ENCODE measurements at regions not wholly inside any gene's neighbourhood (a gene's known extent, or its start where the extent isn't known, plus 50 kb on each side); places are given as distances from the start of the nearest gene placed in this dataset.

- H3K4me2 ChIP-seq (ENCODE audit: insufficient read depth, low read length): no peak overlapping the region
- H3K36me3 ChIP-seq (ENCODE audit: insufficient read depth, low read length): no peaks in the 10 kb centered on the region
- H3K4me1 ChIP-seq (ENCODE audit: insufficient read depth, low read length): no peaks in the 10 kb centered on the region
- no peaks in the 10 kb centered on the region for H3K79me2 ChIP-seq (ENCODE audit: insufficient read depth, low read length)
- no peak overlapping the region for H3K9ac ChIP-seq (ENCODE audit: low read depth, low read length)
- no peak overlapping the region for H2AFZ ChIP-seq (ENCODE audit: low read depth, low read length)
- no peak overlapping the region for H3K4me3 ChIP-seq (ENCODE audit: low read depth in 1 of 2, low read length in 2 of 2)
- TF ChIP-seq CTCF (IDR thresholded peaks at IDR 0.05; ENCODE audit: borderline replicate concordance, extremely low read depth, low read length, poor library complexity, severe bottlenecking) (no peak), EZH2 (IDR thresholded peaks at IDR 0.05; ENCODE audit: borderline replicate concordance, low read depth, low read length, severe bottlenecking) (no peak)
- DNase-seq (no peak), ATAC-seq (ENCODE audit: insufficient read depth, low read depth) (no peak)
- peaks cover 4% of the 10 kb centered on the region for H3K27me3 ChIP-seq (ENCODE audit: insufficient read depth, low read length, poor library complexity)
- no peaks in the 10 kb centered on the region for H3K9me3 ChIP-seq (ENCODE audit: insufficient read depth, low read length, severe bottlenecking)
- H3K27ac ChIP-seq (ENCODE audit: low read length): no peak overlapping the region
- no peaks in the 10 kb centered on the region for H4K20me1 ChIP-seq (ENCODE audit: insufficient read depth, low read length)
Measured at GRCh38 chr10:33416691-33417090, 82.2 kb upstream of the NRP1 start.

GRCh38 chr10:33416209-33416608 lies 81.7 kb upstream of the NRP1 start:
- Histone ChIP-seq H3K9ac (ENCODE audit: low read depth, low read length) (no peak overlapping the region), H3K4me2 (ENCODE audit: insufficient read depth, low read length) (no peak overlapping the region), H3K4me1 (ENCODE audit: insufficient read depth, low read length) (no peaks in the 10 kb centered on the region), H3K27ac (ENCODE audit: low read length) (no peak overlapping the region), H3K27me3 (ENCODE audit: insufficient read depth, low read length, poor library complexity) (peaks cover 4% of the 10 kb centered on the region), H2AFZ (ENCODE audit: low read depth, low read length) (no peak overlapping the region), H4K20me1 (ENCODE audit: insufficient read depth, low read length) (no peaks in the 10 kb centered on the region), H3K9me3 (ENCODE audit: insufficient read depth, low read length, severe bottlenecking) (no peaks in the 10 kb centered on the region), H3K4me3 (ENCODE audit: low read depth in 1 of 2, low read length in 2 of 2) (no peak overlapping the region), H3K36me3 (ENCODE audit: insufficient read depth, low read length) (no peaks in the 10 kb centered on the region), H3K79me2 (ENCODE audit: insufficient read depth, low read length) (no peaks in the 10 kb centered on the region)
- DNase-seq (no peak), ATAC-seq (ENCODE audit: insufficient read depth, low read depth) (no peak)
- TF ChIP-seq EZH2 (IDR thresholded peaks at IDR 0.05; ENCODE audit: borderline replicate concordance, low read depth, low read length, severe bottlenecking) (no peak), CTCF (IDR thresholded peaks at IDR 0.05; ENCODE audit: borderline replicate concordance, extremely low read depth, low read length, poor library complexity, severe bottlenecking) (no peak)

- ATAC-seq (ENCODE audit: insufficient read depth, low read depth) (no peak), DNase-seq (no peak)
- Histone ChIP-seq H4K20me1 (ENCODE audit: insufficient read depth, low read length) (no peaks in the 10 kb centered on the region), H3K9me3 (ENCODE audit: insufficient read depth, low read length, severe bottlenecking) (no peaks in the 10 kb centered on the region), H3K79me2 (ENCODE audit: insufficient read depth, low read length) (no peaks in the 10 kb centered on the region), H3K27me3 (ENCODE audit: insufficient read depth, low read length, poor library complexity) (peaks cover 4% of the 10 kb centered on the region), H2AFZ (ENCODE audit: low read depth, low read length) (no peak overlapping the region), H3K27ac (ENCODE audit: low read length) (no peak overlapping the region), H3K36me3 (ENCODE audit: insufficient read depth, low read length) (no peaks in the 10 kb centered on the region), H3K4me2 (ENCODE audit: insufficient read depth, low read length) (no peak overlapping the region), H3K9ac (ENCODE audit: low read depth, low read length) (no peak overlapping the region), H3K4me1 (ENCODE audit: insufficient read depth, low read length) (no peaks in the 10 kb centered on the region), H3K4me3 (ENCODE audit: low read depth in 1 of 2, low read length in 2 of 2) (no peak overlapping the region)
- TF ChIP-seq CTCF (IDR thresholded peaks at IDR 0.05; ENCODE audit: borderline replicate concordance, extremely low read depth, low read length, poor library complexity, severe bottlenecking) (no peak), EZH2 (IDR thresholded peaks at IDR 0.05; ENCODE audit: borderline replicate concordance, low read depth, low read length, severe bottlenecking) (no peak)
Measured at GRCh38 chr10:33414841-33415240, 80.4 kb upstream of the NRP1 start.
